ENCODE measurements at regions not wholly inside any gene's neighbourhood (a gene's known extent, or its start where the extent isn't known, plus 50 kb on each side); places are given as distances from the start of the nearest gene placed in this dataset.

DNA sequence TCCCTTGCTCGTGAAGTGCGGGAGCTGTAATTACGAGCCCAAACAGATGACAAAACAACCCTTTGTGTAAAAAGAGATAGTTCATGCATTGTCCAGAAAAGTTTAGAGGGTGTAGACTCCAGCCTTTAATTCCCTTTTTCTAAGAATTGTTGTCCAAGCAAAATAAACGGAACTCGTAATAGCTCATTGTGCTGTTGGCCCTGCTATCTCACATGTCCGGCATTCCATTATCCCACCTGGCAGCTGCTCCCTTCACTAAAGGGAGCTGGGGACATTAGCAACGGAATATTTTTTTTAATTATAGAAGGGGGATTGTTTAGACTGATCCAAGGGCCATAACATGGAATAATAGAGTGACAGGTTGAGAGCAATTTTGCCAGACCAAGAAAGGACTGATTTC is 277.5 kb upstream of the TBX3 start:
- no peak for DNase-seq (ENCODE audit: low spot score)
- intact Hi-C loops (cut with DNase I) = no loop called here

DNA sequence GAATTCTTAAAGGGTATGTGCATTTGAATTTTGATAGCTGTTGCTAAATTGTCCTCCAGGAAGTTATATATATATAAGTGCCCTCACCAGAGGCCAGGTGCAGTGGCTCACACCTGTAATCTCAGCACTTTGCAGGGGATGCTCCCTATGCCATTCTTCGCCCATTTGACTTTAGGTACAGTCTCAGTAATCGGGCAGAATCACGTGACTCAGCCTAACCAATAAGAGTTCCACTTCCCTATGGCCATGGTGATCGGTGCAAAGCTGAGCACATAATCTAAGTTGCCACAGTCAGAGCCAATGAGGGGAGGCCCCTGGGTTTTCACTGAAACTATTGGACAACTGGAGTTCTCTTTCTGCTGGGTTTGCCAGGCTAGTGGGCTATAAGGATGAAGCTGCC is 274.6 kb upstream of the TBX3 start:
- DNase-seq (ENCODE audit: low spot score) = no peak
- intact Hi-C loops (cut with DNase I) = no loop called here

DNA sequence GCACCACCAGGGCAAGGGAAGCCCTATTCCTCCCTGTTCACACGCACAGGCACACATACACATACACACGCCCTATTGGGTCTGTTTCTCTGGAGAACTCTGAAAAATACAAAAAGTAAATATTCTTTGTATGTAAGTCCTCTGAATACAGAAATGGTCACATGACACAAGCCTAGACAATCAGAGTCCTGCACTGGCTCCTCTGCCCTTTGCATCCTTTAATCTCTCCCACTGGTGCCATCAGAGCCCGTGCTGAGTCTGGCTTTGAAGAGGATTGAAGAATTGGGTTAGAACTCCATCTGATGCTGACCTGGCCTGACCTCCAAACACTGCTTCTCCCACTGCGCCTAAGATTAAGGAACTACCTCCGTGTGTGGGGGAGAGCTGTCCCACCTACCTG is 273.2 kb upstream of the TBX3 start:
- intact Hi-C loops (cut with DNase I) = no loop called here
- no peak for DNase-seq (ENCODE audit: low spot score)

DNA sequence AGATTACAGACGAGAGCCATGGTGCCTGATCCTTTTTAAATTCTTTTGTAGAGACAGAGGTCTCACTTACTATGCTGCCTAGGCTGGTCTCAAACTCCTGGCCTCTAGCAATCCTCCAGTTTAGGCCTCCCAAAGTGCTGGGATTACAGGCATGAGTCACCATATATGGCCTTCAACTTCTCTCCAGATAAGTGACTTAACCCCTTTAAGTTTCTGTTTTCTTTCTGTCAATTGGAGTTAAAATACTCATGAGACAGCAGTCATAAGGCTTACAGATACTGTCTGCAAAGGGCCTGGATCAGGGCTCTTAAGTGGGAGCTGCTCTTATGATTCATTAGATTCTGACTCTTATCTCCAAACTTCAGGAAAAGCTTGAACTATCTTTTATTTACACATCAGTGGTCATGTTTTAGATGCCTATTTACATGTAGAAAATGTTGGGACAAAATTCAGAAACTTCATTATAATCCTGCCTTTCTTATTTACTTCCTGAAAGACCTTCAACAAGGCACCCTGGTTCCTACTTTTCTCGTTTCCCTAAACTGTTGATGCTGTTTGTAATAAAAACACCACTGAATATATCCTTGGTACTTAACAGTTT is 271.5 kb upstream of the TBX3 start:
- intact Hi-C loops (cut with DNase I) = no loop called here
- DNase-seq (ENCODE audit: low spot score) = no peak

DNA sequence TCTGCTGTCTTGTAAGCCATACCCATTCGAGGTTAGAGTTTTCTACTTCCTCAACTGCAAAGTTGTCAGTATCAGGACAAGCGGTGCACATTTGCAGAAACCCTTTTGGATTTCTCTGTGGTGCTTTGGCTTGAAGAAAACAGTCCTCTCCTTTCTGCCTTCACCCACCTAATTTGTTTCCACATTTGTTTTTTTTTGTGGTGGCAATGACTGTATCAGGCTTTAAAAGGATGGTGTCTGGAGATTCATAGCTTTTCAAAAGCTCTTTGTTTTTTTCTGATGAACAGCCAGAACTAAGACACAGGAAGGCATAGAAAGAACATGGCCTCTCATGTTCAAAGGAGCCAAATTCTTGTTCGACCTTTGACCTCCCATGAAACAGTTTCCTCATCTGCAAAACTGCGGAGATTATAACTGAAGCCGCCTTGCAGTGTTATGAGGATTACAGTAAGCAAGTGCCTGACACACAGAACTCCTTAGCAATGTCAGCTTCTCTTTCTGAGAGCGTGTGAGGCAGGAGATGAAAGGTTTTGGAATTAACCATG is 270.6 kb upstream of the TBX3 start:
- intact Hi-C loops (cut with DNase I) = no loop called here
- DNase-seq (ENCODE audit: low spot score) = no peak

DNA sequence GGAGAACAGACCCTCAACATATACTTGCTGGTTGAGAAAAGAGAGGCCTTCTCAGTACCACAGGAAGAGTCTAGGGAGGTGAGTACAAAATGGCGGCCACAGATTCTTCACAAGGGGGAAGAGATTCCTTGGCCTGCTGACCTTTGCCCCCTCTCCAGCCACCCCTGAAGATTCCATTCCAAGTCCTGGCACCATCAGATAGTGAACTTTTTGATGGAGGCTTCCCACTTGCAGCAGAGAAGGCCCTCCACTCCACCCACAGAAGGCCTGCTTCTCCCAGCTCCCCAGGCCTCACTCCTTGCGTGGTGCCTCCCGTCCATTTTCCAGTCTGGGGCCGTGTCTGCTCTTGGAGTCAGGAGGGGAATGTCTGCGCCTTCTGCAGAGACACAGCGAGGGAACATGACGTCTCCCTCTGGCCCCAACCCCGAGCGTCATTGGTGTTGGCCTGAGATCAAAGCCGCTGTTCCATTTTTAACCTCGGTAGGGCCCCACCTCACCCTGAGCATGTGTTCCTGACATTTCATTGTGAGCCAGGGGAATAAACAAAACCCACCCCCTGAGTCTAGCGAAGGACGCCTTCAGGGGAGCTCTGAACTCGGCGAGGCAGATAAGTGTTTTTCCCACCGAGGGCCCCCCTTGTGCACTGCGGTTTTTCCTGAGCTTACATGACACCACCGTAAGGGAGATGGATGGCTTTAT is 268.7 kb upstream of the TBX3 start:
- intact Hi-C loops (cut with DNase I) = no loop called here

DNA sequence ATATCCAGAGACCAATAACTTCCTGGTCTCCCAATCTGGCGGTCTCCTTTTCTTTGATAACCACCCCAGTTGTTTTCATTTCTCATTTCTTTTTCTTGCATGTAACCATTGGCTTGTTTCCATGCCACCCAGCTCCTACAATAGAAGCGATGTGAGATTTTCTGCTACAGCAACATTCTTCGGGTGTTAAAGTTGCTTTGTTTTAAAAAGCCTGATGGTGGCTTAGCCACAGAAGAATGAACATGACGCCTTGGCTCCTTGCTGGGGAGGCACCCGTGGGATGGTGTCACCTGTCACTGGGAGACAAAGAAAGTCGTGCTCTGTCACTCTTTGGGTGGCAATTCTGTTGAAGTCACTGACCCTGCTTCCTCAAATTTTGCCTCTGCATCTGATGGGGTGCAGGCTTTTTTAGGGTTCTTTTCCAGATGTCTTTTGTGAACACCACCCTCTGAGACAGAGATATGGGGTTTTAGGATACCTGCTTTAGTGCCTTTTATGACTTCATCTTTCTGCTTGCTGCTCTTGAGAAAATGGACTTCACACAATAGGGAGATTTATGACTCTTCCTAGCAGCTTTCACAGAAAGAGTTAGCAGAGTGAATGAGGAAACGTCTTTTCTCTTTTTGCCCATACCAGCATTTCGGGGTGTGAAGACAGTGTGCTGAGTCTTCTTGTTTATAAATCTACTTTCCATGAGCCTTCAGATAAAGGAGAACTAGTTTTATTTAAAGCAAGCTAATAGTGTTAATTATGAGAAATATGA is 265.3 kb upstream of the TBX3 start:
- no peak for DNase-seq (ENCODE audit: low spot score)
- intact Hi-C loops (cut with DNase I) = no loop called here

More for the DNA sequence above, 268.7 kb upstream of the TBX3 start:
- DNase-seq (ENCODE audit: low spot score) = peak; percentile 74

DNA sequence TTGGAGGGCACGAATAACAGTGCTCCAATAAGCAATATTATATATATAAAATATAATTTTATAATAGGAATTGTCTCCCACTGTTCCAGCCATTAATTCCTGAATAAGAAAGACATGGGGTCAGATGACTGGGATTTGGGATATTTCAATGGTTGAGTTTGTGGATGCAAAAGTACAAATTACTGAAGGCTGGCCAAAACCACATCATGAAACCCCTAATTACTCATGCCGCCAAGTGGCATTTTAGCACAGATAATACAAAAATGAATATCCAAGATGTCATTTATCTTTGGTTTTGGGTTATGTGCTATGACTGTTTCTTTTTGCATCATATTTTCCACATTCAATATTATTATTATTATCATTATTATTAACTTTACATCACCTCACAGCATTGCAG is 261.4 kb upstream of the TBX3 start:
- no peak for DNase-seq (ENCODE audit: low spot score)
- intact Hi-C loops (cut with DNase I) = no loop called here

DNA sequence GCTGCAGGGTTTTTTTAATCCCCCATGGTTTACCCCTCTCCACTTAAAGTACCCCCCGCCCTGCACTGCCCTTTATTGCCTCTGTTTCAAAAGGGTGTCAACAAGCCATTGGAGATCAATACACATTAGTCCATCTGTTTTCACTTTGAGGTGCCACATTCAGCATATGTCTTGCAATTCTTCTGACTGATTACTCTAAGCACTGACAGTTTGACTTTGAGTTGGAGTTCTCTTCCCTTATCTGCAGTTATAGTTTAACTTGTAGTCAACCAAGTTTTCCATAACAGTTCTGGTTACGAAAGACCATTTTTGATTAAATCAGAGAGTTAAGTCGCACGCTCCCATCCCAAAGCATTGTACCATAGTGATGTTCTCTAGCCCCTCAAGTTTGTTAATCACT is 260.8 kb upstream of the TBX3 start:
- DNase-seq (ENCODE audit: low spot score) = no peak
- intact Hi-C loops (cut with DNase I) = no loop called here

DNA sequence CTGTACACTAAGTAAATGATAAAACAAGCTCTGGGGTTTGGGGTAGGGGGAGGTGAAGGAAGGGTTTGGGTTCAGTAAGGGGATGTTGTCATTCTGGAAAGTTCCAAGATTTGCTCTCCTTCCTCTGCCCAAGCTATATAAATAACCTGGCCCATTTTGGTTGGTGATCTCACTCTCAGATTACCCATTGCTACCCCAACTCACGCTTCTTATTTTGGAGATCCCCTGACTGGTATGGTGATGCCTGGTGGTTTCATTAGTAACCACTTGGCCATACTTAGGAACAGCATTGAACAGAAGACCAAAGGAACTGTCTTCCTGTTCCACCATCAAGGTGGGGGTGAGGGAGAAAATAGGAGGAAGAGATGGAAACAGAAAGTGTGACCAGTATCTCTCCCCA is 259.6 kb upstream of the TBX3 start:
- intact Hi-C loops (cut with DNase I) = no loop called here
- DNase-seq (ENCODE audit: low spot score) = no peak

DNA sequence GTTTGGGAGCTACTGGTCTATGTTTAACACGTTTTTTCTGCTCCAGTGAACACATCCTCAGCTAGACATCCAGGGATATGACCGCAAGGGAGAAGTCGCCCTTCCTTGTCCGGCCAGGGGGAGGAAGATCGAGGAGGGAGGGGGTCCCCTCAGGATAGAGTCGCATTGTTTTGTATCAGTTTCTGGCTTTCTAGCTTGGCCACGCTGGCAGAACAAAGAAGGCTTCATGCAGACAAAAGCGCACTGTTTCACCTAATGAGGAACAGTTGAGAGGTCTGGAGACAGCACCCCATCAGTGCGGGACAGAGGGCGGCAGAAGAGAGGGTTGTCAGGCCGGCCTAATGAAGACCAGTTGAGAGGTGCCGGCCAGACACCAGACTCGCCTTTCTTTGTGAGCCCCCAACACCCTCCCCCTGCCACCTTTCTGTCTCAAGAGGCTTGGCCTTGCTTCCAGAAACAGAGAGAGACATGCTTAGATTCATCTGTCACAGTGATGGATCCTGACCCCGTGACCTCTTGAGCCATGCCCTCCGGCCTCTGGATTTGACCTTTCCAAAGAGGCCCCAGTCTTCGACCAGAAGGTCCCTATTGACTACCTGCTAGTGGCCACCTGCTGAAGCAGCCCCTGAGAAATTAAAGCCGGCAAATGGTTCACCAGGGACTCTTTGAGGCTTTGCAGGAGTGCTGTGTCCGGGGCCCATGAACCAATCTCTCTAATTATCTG is 254.7 kb upstream of the TBX3 start:
- DNase-seq (ENCODE audit: low spot score) = no peak
- intact Hi-C loops (cut with DNase I) = no loop called here

DNA sequence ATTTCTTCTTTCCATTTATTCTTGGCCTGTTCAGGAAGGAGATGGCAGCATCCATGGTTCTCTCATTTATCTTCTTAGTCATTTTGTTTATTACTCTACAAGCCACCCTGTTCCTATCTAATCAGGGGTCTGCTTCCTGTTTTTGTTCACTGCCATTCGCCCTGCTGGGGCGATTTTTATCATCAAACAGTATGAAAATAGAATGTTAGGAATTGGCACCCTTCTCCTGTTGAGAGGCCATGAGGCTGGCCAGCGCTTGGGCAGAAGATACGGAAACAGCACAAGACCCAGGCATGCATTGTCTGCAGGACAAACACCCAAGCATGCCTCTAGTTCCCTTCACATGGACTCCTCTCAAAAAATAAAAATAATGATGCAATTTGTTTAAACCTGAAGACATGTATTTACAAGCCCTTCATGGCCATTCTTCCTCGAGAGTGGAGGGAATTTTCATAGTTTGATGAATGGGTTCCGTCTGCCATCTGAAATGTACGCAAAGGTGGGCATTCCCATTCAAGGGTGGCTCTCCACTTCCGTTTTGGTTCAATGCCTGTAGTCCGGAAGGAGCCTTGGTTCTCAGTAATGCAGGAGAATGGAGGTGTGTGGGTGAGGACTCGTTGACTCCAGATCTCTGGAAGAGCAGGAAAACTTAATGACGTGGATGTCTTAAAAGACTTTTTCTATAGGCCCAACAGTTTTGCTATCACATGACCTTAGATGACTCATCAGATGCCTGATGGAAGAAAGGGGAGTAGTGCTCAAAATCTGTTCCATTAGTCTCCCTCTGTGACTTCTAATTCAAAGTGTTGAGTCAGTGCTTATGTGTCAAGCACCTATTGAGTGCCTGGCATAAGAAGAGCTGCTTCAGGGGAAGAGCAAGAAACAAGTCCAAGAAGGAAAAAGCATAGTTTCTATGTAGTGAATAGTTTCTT is 252.4 kb upstream of the TBX3 start:
- intact Hi-C loops (cut with DNase I) = no loop called here
- DNase-seq (ENCODE audit: low spot score) = no peak

DNA sequence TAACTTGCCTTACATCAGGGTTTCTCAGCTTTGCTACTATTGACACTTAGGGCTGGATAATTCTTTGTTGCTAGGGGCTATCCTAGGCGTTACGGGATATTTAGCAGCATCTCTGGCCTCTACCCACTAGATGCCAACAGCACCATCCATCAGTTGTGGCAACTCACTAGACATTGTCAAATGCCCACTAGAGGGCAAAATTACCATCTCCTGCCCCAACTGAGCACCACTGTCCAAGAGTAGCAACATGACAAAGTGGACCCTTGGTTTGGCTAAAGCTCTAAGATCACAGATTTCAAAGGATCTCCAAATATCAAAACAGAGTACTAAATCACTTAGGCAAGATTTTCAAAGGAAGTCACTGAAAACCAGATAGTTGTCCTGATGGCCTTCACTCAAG is 251.7 kb upstream of the TBX3 start:
- intact Hi-C loops (cut with DNase I) = no loop called here
- DNase-seq (ENCODE audit: low spot score) = no peak

DNA sequence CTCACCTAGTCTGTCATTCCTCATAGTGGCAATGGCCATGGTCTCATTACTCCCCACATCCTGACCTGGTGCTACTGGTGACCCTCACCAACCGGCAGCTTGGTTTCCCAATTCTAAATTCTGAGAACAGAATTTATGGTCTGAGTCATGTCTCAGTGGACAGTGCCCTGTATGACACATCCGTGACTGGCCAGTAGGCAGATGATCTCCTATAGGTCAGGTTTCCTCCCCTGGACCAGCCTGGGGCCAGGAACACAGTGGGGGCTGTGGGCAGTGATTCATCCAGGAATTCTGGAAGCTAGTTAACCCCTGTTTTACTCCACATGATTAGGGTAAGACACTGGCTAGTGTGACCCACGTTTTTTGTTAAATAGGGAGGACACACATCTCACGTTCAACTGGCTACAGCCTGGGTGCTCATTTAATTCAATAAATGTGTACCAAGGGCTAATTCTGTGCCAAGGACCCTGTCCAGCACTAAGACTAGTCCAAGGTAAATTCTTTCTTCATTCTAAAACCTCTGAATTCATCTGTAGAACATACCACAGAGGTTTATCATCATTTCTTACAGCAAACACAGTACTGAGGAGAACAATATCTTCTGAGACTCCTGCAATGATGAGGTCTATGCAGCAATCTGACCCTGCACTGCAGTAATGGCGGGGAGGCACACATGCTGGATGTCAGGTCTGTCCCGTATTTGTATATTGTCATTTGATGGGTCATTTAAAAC is 249.6 kb upstream of the TBX3 start:
- no peak for DNase-seq (ENCODE audit: low spot score)

DNA sequence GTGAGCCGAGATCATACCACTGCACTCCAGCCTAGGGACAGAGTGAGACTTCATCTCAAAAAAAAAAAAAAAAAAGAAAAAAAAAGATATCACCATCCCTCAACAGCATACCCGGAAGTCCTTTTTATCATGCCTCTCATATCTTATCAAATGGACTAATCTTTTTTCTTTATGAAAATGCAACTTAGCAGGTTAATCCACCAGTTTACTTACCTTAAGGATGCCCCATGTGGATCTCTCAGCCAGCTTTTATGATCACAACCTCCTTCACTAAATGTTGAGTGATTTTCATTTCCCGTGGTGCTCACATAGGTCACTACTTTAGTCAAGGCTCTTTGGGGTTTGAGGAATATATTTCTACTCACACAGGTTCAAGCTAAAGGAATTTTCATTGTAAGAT is 248.8 kb upstream of the TBX3 start:
- intact Hi-C loops (cut with DNase I) = no loop called here

More for the DNA sequence above, 249.6 kb upstream of the TBX3 start:
- intact Hi-C loops (cut with DNase I) = no loop called here

DNA sequence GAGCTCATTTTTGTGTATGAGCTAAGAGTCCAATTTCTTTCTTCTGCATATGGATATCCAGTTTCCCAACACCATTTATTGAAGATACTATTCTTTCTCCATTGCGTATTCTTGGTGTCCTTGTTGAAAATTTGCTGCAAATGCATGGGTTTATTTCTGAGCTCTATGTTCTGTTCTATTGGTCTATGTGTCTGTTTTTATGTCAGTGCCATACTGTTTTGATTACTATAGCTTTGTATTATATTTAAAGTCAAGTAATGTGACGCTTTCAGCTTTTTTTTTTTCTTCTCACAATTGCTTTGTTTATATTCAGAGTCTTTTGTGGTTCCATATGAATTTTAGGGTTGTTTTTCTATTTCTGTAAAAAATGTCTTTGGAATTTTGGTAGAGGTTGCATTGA is 247.1 kb upstream of the TBX3 start:
- intact Hi-C loops (cut with DNase I) = no loop called here
- no peak for DNase-seq (ENCODE audit: low spot score)

More for the DNA sequence above, 248.8 kb upstream of the TBX3 start:
- DNase-seq (ENCODE audit: low spot score) = no peak

DNA sequence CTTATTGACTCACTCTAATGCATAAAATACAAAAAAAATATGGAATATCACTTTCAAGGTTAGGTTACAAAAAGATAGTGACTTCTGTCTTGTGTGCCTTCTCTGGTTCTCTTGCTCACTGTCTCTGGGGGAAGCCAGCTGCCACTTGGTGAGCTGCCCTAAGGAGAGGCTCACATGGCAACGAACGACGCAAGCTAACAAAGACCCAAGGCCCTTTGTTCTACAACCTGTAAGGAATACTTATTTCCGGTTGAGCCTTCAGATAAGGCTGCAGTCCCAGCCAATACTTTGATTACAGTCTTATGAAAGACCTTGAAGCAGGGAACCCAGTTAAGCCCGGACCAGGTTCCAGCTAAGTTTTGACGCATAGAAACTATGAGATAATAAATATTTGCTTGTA is 242.4 kb upstream of the TBX3 start:
- no peak for DNase-seq (ENCODE audit: low spot score)
- intact Hi-C loops (cut with DNase I) = no loop called here

DNA sequence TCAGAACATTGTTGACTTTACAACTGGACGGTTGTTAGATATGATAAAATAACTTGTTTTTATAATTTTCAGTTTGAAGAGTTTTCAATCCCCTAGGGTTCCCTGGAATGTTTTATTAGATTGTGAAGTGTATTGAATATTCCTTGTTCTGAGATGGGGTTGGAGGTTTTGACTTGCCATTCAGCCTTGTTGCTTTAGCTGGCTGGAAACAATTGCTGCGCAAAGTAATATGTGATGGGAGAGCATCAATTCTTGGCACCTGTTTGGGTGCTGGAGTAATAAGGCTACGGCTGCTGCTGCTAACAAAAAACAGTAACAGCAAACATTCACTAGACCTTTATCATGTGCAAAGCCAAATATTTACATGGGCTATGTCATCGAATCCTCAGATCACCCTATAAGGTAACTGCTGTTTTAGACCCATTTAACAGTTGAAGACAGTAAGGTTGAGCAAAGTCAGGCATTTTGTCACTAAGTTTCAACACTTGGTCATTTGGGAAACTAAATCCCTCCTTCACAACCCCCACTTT is 241.0 kb upstream of the TBX3 start:
- intact Hi-C loops (cut with DNase I) = no loop called here

More for the DNA sequence above, 241.0 kb upstream of the TBX3 start:
- DNase-seq (ENCODE audit: low spot score) = no peak
